SK-N-MC (cell line): ENCODE measurements at regions not wholly inside any gene's neighbourhood (a gene's known extent, or its start where the extent isn't known, plus 50 kb on each side); places are given as distances from the start of the nearest gene placed in this dataset.
"Not testable (repeated sequence)": the region's sequence is repeated elsewhere in the genome, so short reads cannot be mapped to it uniquely, and the experiment has no call there.

Experiments used
- DNase-seq: peaks from one replicate; pipeline ENCODE4 v3.0.0-alpha.2; 2011; ENCODE audit warnings: low read depth, low spot score
- H3K27ac ChIP-seq: fragments of 200-600 bp; sonication (generic); 2 replicates; pipeline ENCODE4 v1.5.1; 2016; ENCODE audit warnings: mixed run types
- H3K36me3 ChIP-seq: fragments of 200-600 bp; sonication (generic); 2 replicates; pipeline ENCODE4 v1.6.1; 2017; ENCODE audit warnings: antibody characterized with exemption, low read length, mixed read lengths; ENCODE audit not compliant: insufficient read depth
- H3K4me3 ChIP-seq: fragments of 200-600 bp; sonication (generic); 2 replicates; pipeline ENCODE4 v1.5.1; 2016
- H3K9ac ChIP-seq: fragments of 200-600 bp; sonication (generic); 2 replicates; pipeline ENCODE4 v1.8.0; 2017; ENCODE audit warnings: mixed run types, mixed read lengths; ENCODE audit not compliant: insufficient read length
- H3K9me3 ChIP-seq: fragments of 200-600 bp; sonication (generic); 2 replicates; pipeline ENCODE4 v1.6.1; 2017; ENCODE audit warnings: low read depth, mild to moderate bottlenecking, antibody characterized with exemption, low read length, moderate library complexity, mixed read lengths
- EZH2 ChIP-seq: fragments of 200-600 bp; sonication (generic); IDR thresholded peaks from one replicate; pipeline ENCODE4 v1.6.1; 2017; ENCODE audit warnings: antibody characterized with exemption
- FOXP2 ChIP-seq: optimal IDR thresholded peaks from 2 replicates; pipeline ENCODE3; 2011; ENCODE audit warnings: mild to moderate bottlenecking, moderate library complexity; ENCODE audit not compliant: insufficient read depth; ENCODE audit errors: extremely low read length, control extremely low read depth
- POLR2AphosphoS5 ChIP-seq: IDR thresholded peaks from 2 replicates; pipeline ENCODE4 v1.6.1; 2012; ENCODE audit warnings: mild to moderate bottlenecking, low read depth, low read length, borderline replicate concordance

GRCh38 chr7:109437957-109438356 is 868.3 kb downstream of the DNAJB9 start:
- no peak overlapping the region for H3K4me3 ChIP-seq
- DNase-seq: no peak
- H3K9ac ChIP-seq: no peak overlapping the region
- H3K9me3 ChIP-seq: no peaks in the 10 kb centered on the region
- TF ChIP-seq EZH2 (no peak), POLR2AphosphoS5 (no peak), FOXP2 (no peak)
- no peaks in the 10 kb centered on the region for H3K36me3 ChIP-seq
- no peak overlapping the region for H3K27ac ChIP-seq

GRCh38 chr7:109449760-109450159 is 880.1 kb downstream of the DNAJB9 start:
- no peak overlapping the region for H3K4me3 ChIP-seq
- no peak overlapping the region for H3K9ac ChIP-seq
- TF ChIP-seq POLR2AphosphoS5 (no peak), FOXP2 (no peak), EZH2 (no peak)
- H3K36me3 ChIP-seq: no peaks in the 10 kb centered on the region
- H3K27ac ChIP-seq: no peak overlapping the region
- DNase-seq: no peak
- 0 out of 2 replicates have a peak, but pooled peaks cover 2% of the 10 kb centered on the region for H3K9me3 ChIP-seq

- Histone ChIP-seq H3K9ac (no peak overlapping the region), H3K36me3 (no peaks in the 10 kb centered on the region), H3K9me3 (0 out of 2 replicates have a peak, but pooled peaks cover 2% of the 10 kb centered on the region), H3K4me3 (no peak overlapping the region), H3K27ac (no peak overlapping the region)
- DNase-seq: no peak
- TF ChIP-seq FOXP2 (no peak), POLR2AphosphoS5 (no peak), EZH2 (no peak)
These were observed 886.4 kb downstream of the DNAJB9 start for GRCh38 chr7:109456116-109456515.

GRCh38 chr7:109460296-109460695 is 890.6 kb downstream of the DNAJB9 start:
- Histone ChIP-seq H3K9ac (no peak overlapping the region), H3K4me3 (no peak overlapping the region), H3K9me3 (no peaks in the 10 kb centered on the region), H3K27ac (no peak overlapping the region), H3K36me3 (no peaks in the 10 kb centered on the region)
- no peak for DNase-seq
- no peak for TF ChIP-seq POLR2AphosphoS5
- TF ChIP-seq EZH2: no peak
- no peak for TF ChIP-seq FOXP2

GRCh38 chr7:109462171-109462570 is 892.5 kb downstream of the DNAJB9 start:
- no peak for DNase-seq
- Histone ChIP-seq H3K9ac (no peak overlapping the region), H3K4me3 (peak overlapping the region; percentile 21; the same call in 1 of the 2 replicates), H3K9me3 (no peaks in the 10 kb centered on the region), H3K36me3 (no peaks in the 10 kb centered on the region), H3K27ac (no peak overlapping the region)
- TF ChIP-seq POLR2AphosphoS5: no peak
- no peak for TF ChIP-seq EZH2
- no peak for TF ChIP-seq FOXP2

DNA sequence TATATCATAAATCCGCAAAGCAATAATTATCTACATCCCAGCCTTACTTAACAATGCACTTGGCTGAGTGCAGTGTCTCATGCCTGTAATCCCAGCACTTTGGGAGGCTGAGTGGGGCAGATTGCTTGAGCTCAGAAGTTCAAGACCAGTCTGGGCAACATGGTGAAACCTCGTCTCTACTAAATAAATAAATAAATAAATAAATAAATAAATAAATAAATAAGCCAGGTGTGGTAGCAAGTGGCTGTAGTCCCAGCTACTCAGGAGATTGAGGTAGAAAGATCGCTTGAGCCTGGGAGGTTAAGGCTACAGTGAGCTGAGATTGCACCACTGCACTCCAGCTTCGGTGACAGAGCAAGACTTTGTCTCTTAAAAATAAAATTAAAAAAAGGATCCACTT is 898.1 kb downstream of the DNAJB9 start:
- H3K9ac ChIP-seq, H3K27ac ChIP-seq, H3K9me3 ChIP-seq, H3K36me3 ChIP-seq, H3K4me3 ChIP-seq, DNase-seq: not testable (repeated sequence)

- TF ChIP-seq POLR2AphosphoS5: no peak
- no peak for TF ChIP-seq EZH2
- no peak for TF ChIP-seq FOXP2
- no peaks in the 10 kb centered on the region for H3K36me3 ChIP-seq
- H3K9ac ChIP-seq: no peak overlapping the region
- no peak overlapping the region for H3K4me3 ChIP-seq
- no peaks in the 10 kb centered on the region for H3K9me3 ChIP-seq
- DNase-seq: no peak
- no peak overlapping the region for H3K27ac ChIP-seq
These were observed 903.5 kb downstream of the DNAJB9 start for GRCh38 chr7:109473172-109473571.

- Histone ChIP-seq H3K9ac (no peak overlapping the region), H3K27ac (no peak overlapping the region), H3K4me3 (no peak overlapping the region), H3K36me3 (no peaks in the 10 kb centered on the region), H3K9me3 (no peaks in the 10 kb centered on the region)
- TF ChIP-seq POLR2AphosphoS5 (peak; percentile 56; the same call in 1 of the 2 replicates), EZH2 (no peak)
- DNase-seq: peak; percentile 72
These were observed 906.7 kb downstream of the DNAJB9 start for GRCh38 chr7:109476409-109476808.

DNA sequence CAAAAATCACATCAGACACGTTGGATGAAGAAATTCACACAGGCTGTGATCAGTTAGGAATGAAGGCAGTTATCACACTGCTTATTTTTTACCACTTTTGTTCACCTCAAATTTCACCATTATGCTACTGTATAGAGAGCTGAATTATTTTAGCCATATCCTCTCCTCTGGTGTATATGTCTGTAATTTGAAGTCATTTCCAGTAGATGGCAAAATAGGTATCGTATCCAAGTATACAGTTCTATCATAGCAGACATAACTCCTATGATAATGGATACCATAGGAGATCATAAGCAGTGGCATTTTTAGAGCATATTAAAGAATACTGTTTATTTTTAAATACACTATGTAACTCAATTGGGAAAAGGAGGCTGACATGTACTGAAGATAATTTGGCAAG is 909.7 kb downstream of the DNAJB9 start:
- no peaks in the 10 kb centered on the region for H3K9me3 ChIP-seq
- TF ChIP-seq EZH2 (no peak), FOXP2 (no peak), POLR2AphosphoS5 (no peak)
- DNase-seq: no peak

DNA sequence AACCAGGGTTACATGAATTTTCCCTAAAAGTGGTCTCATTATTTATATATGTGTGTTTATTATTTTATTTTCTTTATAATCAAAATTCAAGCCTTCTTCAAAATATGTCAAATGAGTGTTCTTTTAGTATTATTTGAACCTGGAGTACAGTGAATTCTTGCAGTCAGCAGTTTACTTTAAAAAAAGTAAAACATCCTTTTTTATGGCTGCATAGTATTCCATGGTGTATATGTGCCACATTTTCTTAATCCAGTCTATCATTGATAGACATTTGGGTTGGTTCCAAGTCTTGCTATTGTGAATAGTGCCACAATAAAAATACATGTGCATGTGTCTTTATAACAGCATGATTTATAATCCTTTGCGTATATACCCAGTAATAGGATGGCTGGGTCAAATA is 920.9 kb downstream of the DNAJB9 start:
- not testable (repeated sequence) for DNase-seq, H3K27ac ChIP-seq, H3K9ac ChIP-seq, H3K9me3 ChIP-seq, H3K4me3 ChIP-seq, H3K36me3 ChIP-seq

More for the DNA sequence above, 909.7 kb downstream of the DNAJB9 start:
- no peaks in the 10 kb centered on the region for H3K36me3 ChIP-seq
- no peak overlapping the region for H3K4me3 ChIP-seq
- H3K27ac ChIP-seq: no peak overlapping the region
- H3K9ac ChIP-seq: no peak overlapping the region
